RWPE2 (cell line): ENCODE measurements at regions not wholly inside any gene's neighbourhood (a gene's known extent, or its start where the extent isn't known, plus 50 kb on each side); places are given as distances from the start of the nearest gene placed in this dataset.

Experiments
- ATAC-seq: fragments of 200-7000 bp; cut with Tn5 transposase; 3 replicates; pipeline ENCODE4 v1.9.1; 2021; ENCODE audit warnings: low read depth
- DNase-seq: peaks from one replicate; pipeline ENCODE4 v3.0.0-alpha.2; 2020; ENCODE audit warnings: low spot score
- H3K27ac ChIP-seq: fragments of 450-650 bp; 2 replicates; pipeline ENCODE4 v1.5.1; 2017; ENCODE audit warnings: mild to moderate bottlenecking; ENCODE audit not compliant: poor library complexity, severe bottlenecking
- H3K27me3 ChIP-seq: fragments of 250-450 bp; sonication (Bioruptor Pico); 2 replicates; pipeline ENCODE4 v1.5.1; 2021; ENCODE audit warnings: mild to moderate bottlenecking, moderate library complexity; ENCODE audit not compliant: insufficient read depth, poor library complexity, severe bottlenecking
- H3K36me3 ChIP-seq: fragments of 250-450 bp; sonication (Bioruptor Pico); 2 replicates; pipeline ENCODE4 v1.5.1; 2020; ENCODE audit warnings: low read depth, mild to moderate bottlenecking, moderate library complexity
- H3K4me1 ChIP-seq: fragments of 250-450 bp; sonication (Bioruptor Pico); 2 replicates; pipeline ENCODE4 v1.5.1; 2021; ENCODE audit warnings: mild to moderate bottlenecking, moderate library complexity; ENCODE audit not compliant: insufficient read depth, poor library complexity, severe bottlenecking
- H3K4me3 ChIP-seq: fragments of 250-450 bp; sonication (Bioruptor Pico); 2 replicates; pipeline ENCODE4 v1.5.1; 2021; ENCODE audit warnings: mild to moderate bottlenecking, moderate library complexity; ENCODE audit not compliant: severe bottlenecking
- H3K9me3 ChIP-seq: fragments of 250-450 bp; sonication (Bioruptor Pico); 2 replicates; pipeline ENCODE4 v1.5.1; 2021; ENCODE audit warnings: mild to moderate bottlenecking, moderate library complexity; ENCODE audit not compliant: severe bottlenecking
- CTCF ChIP-seq: fragments of 450-650 bp; IDR thresholded peaks from one replicate; pipeline ENCODE4 v1.5.1; 2017; ENCODE audit warnings: mild to moderate bottlenecking, moderate library complexity; ENCODE audit not compliant: poor library complexity, severe bottlenecking

GRCh38 chr7:73967832-73968290 lies 60.1 kb upstream of the ELN start:
- no peak for TF ChIP-seq CTCF
- ATAC-seq, result no peak
- H3K4me3 ChIP-seq, result no peak overlapping the region

GRCh38 chr7:73968487-73968886 lies 59.5 kb upstream of the ELN start:
- Histone ChIP-seq H3K4me3 (no peak overlapping the region), H3K27ac (no peak overlapping the region), H3K27me3 (no peaks in the 10 kb centered on the region), H3K4me1 (no peaks in the 10 kb centered on the region), H3K36me3 (no peaks in the 10 kb centered on the region), H3K9me3 (peaks cover 6% of the 10 kb centered on the region)
- ATAC-seq (no peak), DNase-seq (no peak)
- TF ChIP-seq CTCF, result no peak

More at GRCh38 chr7:73967832-73968290, 60.1 kb upstream of the ELN start:
- Histone ChIP-seq H3K4me1 (no peaks in the 10 kb centered on the region), H3K27ac (no peak overlapping the region), H3K27me3 (no peaks in the 10 kb centered on the region), H3K36me3 (no peaks in the 10 kb centered on the region), H3K9me3 (peaks cover 8% of the 10 kb centered on the region)
- no peak for DNase-seq

GRCh38 chr7:73969991-73970390 lies 58.0 kb upstream of the ELN start:
- no peak for TF ChIP-seq CTCF
- ATAC-seq, result no peak
- Histone ChIP-seq H3K4me1 (no peaks in the 10 kb centered on the region), H3K27ac (no peak overlapping the region), H3K9me3 (no peaks in the 10 kb centered on the region), H3K27me3 (no peaks in the 10 kb centered on the region), H3K4me3 (no peak overlapping the region), H3K36me3 (no peaks in the 10 kb centered on the region)
- DNase-seq, result no peak

GRCh38 chr7:73970801-73971229 lies 57.2 kb upstream of the ELN start:
- no peak for TF ChIP-seq CTCF
- DNase-seq, result no peak
- H3K27ac ChIP-seq, result no peak overlapping the region
- H3K9me3 ChIP-seq, result no peaks in the 10 kb centered on the region
- no peak for ATAC-seq
- no peaks in the 10 kb centered on the region for H3K4me1 ChIP-seq
- no peaks in the 10 kb centered on the region for H3K27me3 ChIP-seq
- no peak overlapping the region for H3K4me3 ChIP-seq
- no peaks in the 10 kb centered on the region for H3K36me3 ChIP-seq

GRCh38 chr7:73971322-73971703 lies 56.7 kb upstream of the ELN start:
- DNase-seq, result no peak
- H3K27me3 ChIP-seq, result no peaks in the 10 kb centered on the region
- no peaks in the 10 kb centered on the region for H3K9me3 ChIP-seq
- TF ChIP-seq CTCF, result no peak
- no peak overlapping the region for H3K4me3 ChIP-seq
- no peaks in the 10 kb centered on the region for H3K4me1 ChIP-seq
- H3K27ac ChIP-seq, result no peak overlapping the region
- no peaks in the 10 kb centered on the region for H3K36me3 ChIP-seq
- ATAC-seq, result no peak
